ENCODE measurements at regions not wholly inside any gene's neighbourhood (a gene's known extent, or its start where the extent isn't known, plus 50 kb on each side); places are given as distances from the start of the nearest gene placed in this dataset.
"Not testable (repeated sequence)": the region's sequence is repeated elsewhere in the genome, so short reads cannot be mapped to it uniquely, and the experiment has no call there.

GRCh38 chr18:30644158-30644557 is 398.4 kb downstream of the DSC3 start:
- H3K4me1 Mint-ChIP-seq: no peaks in the 10 kb centered on the region
- H3K9me3 Mint-ChIP-seq: no peaks in the 10 kb centered on the region
- no peak overlapping the region for H3K27ac Mint-ChIP-seq
- ATAC-seq: no peak
- DNase-seq: no peak
- H3K4me3 Mint-ChIP-seq: no peak overlapping the region
- H3K27me3 Mint-ChIP-seq: no peaks in the 10 kb centered on the region

- Mint-ChIP-seq H3K27me3 (no peaks in the 10 kb centered on the region), H3K27ac (no peak overlapping the region), H3K4me1 (no peaks in the 10 kb centered on the region), H3K9me3 (peaks cover 8 to 9% of the 10 kb centered on the region in 2 donors), H3K4me3 (no peak overlapping the region)
- DNase-seq: no peak
- ATAC-seq: no peak
Measured at GRCh38 chr18:30639361-30639760, 403.2 kb downstream of the DSC3 start.

- Mint-ChIP-seq H3K27me3 (no peaks in the 10 kb centered on the region), H3K9me3 (peaks cover 17% of the 10 kb centered on the region in 2 donors), H3K4me3 (no peak overlapping the region), H3K4me1 (no peaks in the 10 kb centered on the region), H3K27ac (no peak overlapping the region)
- DNase-seq (no peak), ATAC-seq (no peak)
Measured at GRCh38 chr18:30634249-30634648, 408.3 kb downstream of the DSC3 start.

GRCh38 chr18:30632071-30632698 is 410.4 kb downstream of the DSC3 start:
- Mint-ChIP-seq H3K27ac (no peak overlapping the region), H3K9me3 (peaks cover 17 to 19% of the 10 kb centered on the region in 2 donors), H3K27me3 (no peaks in the 10 kb centered on the region), H3K4me3 (no peak overlapping the region), H3K4me1 (no peaks in the 10 kb centered on the region)
- no peak for ATAC-seq
- no peak for DNase-seq

- Mint-ChIP-seq H3K27me3 (no peaks in the 10 kb centered on the region), H3K27ac (no peak overlapping the region), H3K4me1 (no peaks in the 10 kb centered on the region), H3K9me3 (peaks cover 7 to 13% of the 10 kb centered on the region in 2 donors), H3K4me3 (no peak overlapping the region)
- DNase-seq (no peak), ATAC-seq (no peak)
Measured at GRCh38 chr18:30625961-30626360, 416.6 kb downstream of the DSC3 start.

GRCh38 chr18:30623401-30624065 is 419.0 kb downstream of the DSC3 start:
- no peaks in the 10 kb centered on the region for H3K4me1 Mint-ChIP-seq
- DNase-seq: no peak
- peaks cover 0 to 11% of the 10 kb centered on the region in 2 donors for H3K9me3 Mint-ChIP-seq

GRCh38 chr18:30622635-30623034 is 419.9 kb downstream of the DSC3 start:
- Mint-ChIP-seq H3K27me3 (no peaks in the 10 kb centered on the region), H3K4me3 (no peak overlapping the region), H3K27ac (no peak overlapping the region), H3K4me1 (no peaks in the 10 kb centered on the region), H3K9me3 (peaks cover 0 to 13% of the 10 kb centered on the region in 2 donors)
- ATAC-seq: no peak
- DNase-seq: no peak

More at GRCh38 chr18:30623401-30624065, 419.0 kb downstream of the DSC3 start:
- Mint-ChIP-seq H3K27ac (no peak overlapping the region), H3K27me3 (no peaks in the 10 kb centered on the region), H3K4me3 (no peak overlapping the region)
- ATAC-seq: no peak

- DNase-seq (no peak), ATAC-seq (no peak)
- H3K4me3 Mint-ChIP-seq: no peak overlapping the region
- peaks cover 0 to 13% of the 10 kb centered on the region in 2 donors for H3K9me3 Mint-ChIP-seq
- H3K4me1 Mint-ChIP-seq: no peaks in the 10 kb centered on the region
- no peak overlapping the region for H3K27ac Mint-ChIP-seq
- no peaks in the 10 kb centered on the region for H3K27me3 Mint-ChIP-seq
Measured at GRCh38 chr18:30622104-30622503, 420.4 kb downstream of the DSC3 start.

- ATAC-seq (no peak), DNase-seq (no peak)
- Mint-ChIP-seq H3K4me3 (no peak overlapping the region), H3K27me3 (no peaks in the 10 kb centered on the region), H3K9me3 (peaks cover 3 to 20% of the 10 kb centered on the region in 2 donors), H3K27ac (no peak overlapping the region), H3K4me1 (no peaks in the 10 kb centered on the region)
Measured at GRCh38 chr18:30618567-30618966, 424.0 kb downstream of the DSC3 start.

GRCh38 chr18:30616414-30616813 is 426.1 kb downstream of the DSC3 start:
- no peaks in the 10 kb centered on the region for H3K27me3 Mint-ChIP-seq
- H3K9me3 Mint-ChIP-seq: peaks cover 3 to 25% of the 10 kb centered on the region in 2 donors
- DNase-seq (no peak), ATAC-seq (no peak)
- H3K4me3 Mint-ChIP-seq: no peak overlapping the region
- no peak overlapping the region for H3K27ac Mint-ChIP-seq
- no peaks in the 10 kb centered on the region for H3K4me1 Mint-ChIP-seq

GRCh38 chr18:30613467-30613801 is 429.1 kb downstream of the DSC3 start:
- DNase-seq (no peak), ATAC-seq (no peak)
- Mint-ChIP-seq H3K9me3 (peaks cover 3 to 19% of the 10 kb centered on the region in 2 donors), H3K4me1 (no peaks in the 10 kb centered on the region), H3K27ac (no peak overlapping the region), H3K27me3 (no peaks in the 10 kb centered on the region), H3K4me3 (no peak overlapping the region)

- Mint-ChIP-seq H3K27me3 (no peaks in the 10 kb centered on the region), H3K9me3 (peaks cover 8% of the 10 kb centered on the region in 2 donors), H3K4me1 (no peaks in the 10 kb centered on the region), H3K4me3 (no peak overlapping the region), H3K27ac (no peak overlapping the region)
- ATAC-seq: no peak
- no peak for DNase-seq
Measured at GRCh38 chr18:30601541-30601940, 441.0 kb downstream of the DSC3 start.

GRCh38 chr18:30597202-30597601 is 445.3 kb downstream of the DSC3 start:
- H3K27ac Mint-ChIP-seq: no peak overlapping the region
- no peaks in the 10 kb centered on the region for H3K27me3 Mint-ChIP-seq

GRCh38 chr18:30596635-30597034 is 445.9 kb downstream of the DSC3 start:
- no peaks in the 10 kb centered on the region for H3K4me1 Mint-ChIP-seq
- no peaks in the 10 kb centered on the region for H3K27me3 Mint-ChIP-seq
- no peak overlapping the region for H3K4me3 Mint-ChIP-seq
- H3K9me3 Mint-ChIP-seq: peaks cover 11 to 14% of the 10 kb centered on the region in 2 donors
- DNase-seq: no peak
- H3K27ac Mint-ChIP-seq: no peak overlapping the region
- no peak for ATAC-seq

More at GRCh38 chr18:30597202-30597601, 445.3 kb downstream of the DSC3 start:
- no peak for DNase-seq
- H3K9me3 Mint-ChIP-seq: peaks cover 11 to 14% of the 10 kb centered on the region in 2 donors
- no peak for ATAC-seq
- H3K4me3 Mint-ChIP-seq: no peak overlapping the region
- H3K4me1 Mint-ChIP-seq: no peaks in the 10 kb centered on the region

- H3K27ac Mint-ChIP-seq: no peak overlapping the region
- peaks cover 11 to 14% of the 10 kb centered on the region in 2 donors for H3K9me3 Mint-ChIP-seq
- no peaks in the 10 kb centered on the region for H3K4me1 Mint-ChIP-seq
- DNase-seq (no peak), ATAC-seq (no peak)
- H3K27me3 Mint-ChIP-seq: no peaks in the 10 kb centered on the region
- H3K4me3 Mint-ChIP-seq: no peak overlapping the region
Measured at GRCh38 chr18:30595942-30596341, 446.6 kb downstream of the DSC3 start.

- H3K4me1 Mint-ChIP-seq, ATAC-seq, H3K27ac Mint-ChIP-seq, H3K4me3 Mint-ChIP-seq, DNase-seq, H3K27me3 Mint-ChIP-seq: not testable (repeated sequence)
- peaks cover 11 to 14% of the 10 kb centered on the region in 2 donors for H3K9me3 Mint-ChIP-seq
Measured at GRCh38 chr18:30594911-30595310, 447.6 kb downstream of the DSC3 start.
